ENCODE measurements at regions not wholly inside any gene's neighbourhood (a gene's known extent, or its start where the extent isn't known, plus 50 kb on each side); places are given as distances from the start of the nearest gene placed in this dataset.

GRCh38 chr6:87820343-87820984, 118.4 kb upstream of the AKIRIN2 start:
- no peak for DNase-seq (ENCODE audit: extremely low read depth, low read depth)

- no peak for DNase-seq (ENCODE audit: extremely low read depth, low read depth)
Measured at GRCh38 chr6:87817183-87817582, 115.2 kb upstream of the AKIRIN2 start.

- DNase-seq (ENCODE audit: extremely low read depth, low read depth): no peak
Measured at GRCh38 chr6:87815449-87815848, 113.4 kb upstream of the AKIRIN2 start.

GRCh38 chr6:87808005-87808757, 106.1 kb upstream of the AKIRIN2 start:
- DNase-seq (ENCODE audit: extremely low read depth, low read depth): no peak

GRCh38 chr6:87807475-87807874, 105.4 kb upstream of the AKIRIN2 start:
- no peak for DNase-seq (ENCODE audit: extremely low read depth, low read depth)

- no peak for DNase-seq (ENCODE audit: extremely low read depth, low read depth)
Measured at GRCh38 chr6:87806635-87807034, 104.6 kb upstream of the AKIRIN2 start.

GRCh38 chr6:87806099-87806498, 104.1 kb upstream of the AKIRIN2 start:
- no peak for DNase-seq (ENCODE audit: extremely low read depth, low read depth)

- no peak for DNase-seq (ENCODE audit: extremely low read depth, low read depth)
Measured at GRCh38 chr6:87803791-87804190, 101.8 kb upstream of the AKIRIN2 start.

- no peak for DNase-seq (ENCODE audit: extremely low read depth, low read depth)
Measured at GRCh38 chr6:87799651-87800050, 97.6 kb upstream of the AKIRIN2 start.

GRCh38 chr6:87798393-87799278, 96.6 kb upstream of the AKIRIN2 start:
- DNase-seq (ENCODE audit: extremely low read depth, low read depth): no peak

GRCh38 chr6:87794922-87795885, 93.2 kb upstream of the AKIRIN2 start:
- DNase-seq (ENCODE audit: extremely low read depth, low read depth): peak; percentile 4

- no peak for DNase-seq (ENCODE audit: extremely low read depth, low read depth)
Measured at GRCh38 chr6:87793315-87793714, 91.3 kb upstream of the AKIRIN2 start.

- no peak for DNase-seq (ENCODE audit: extremely low read depth, low read depth)
Measured at GRCh38 chr6:87791982-87792381, 89.9 kb upstream of the AKIRIN2 start.

- DNase-seq (ENCODE audit: extremely low read depth, low read depth): no peak
Measured at GRCh38 chr6:87791485-87791884, 89.5 kb upstream of the AKIRIN2 start.

GRCh38 chr6:87791029-87791428, 89.0 kb upstream of the AKIRIN2 start:
- DNase-seq (ENCODE audit: extremely low read depth, low read depth): no peak

- DNase-seq (ENCODE audit: extremely low read depth, low read depth): peak; percentile 7
Measured at GRCh38 chr6:87789900-87790290, 87.9 kb upstream of the AKIRIN2 start.

- DNase-seq (ENCODE audit: extremely low read depth, low read depth): peak; percentile 75
Measured at GRCh38 chr6:87789198-87789899, 87.3 kb upstream of the AKIRIN2 start.

GRCh38 chr6:87788141-87788540, 86.1 kb upstream of the AKIRIN2 start:
- no peak for DNase-seq (ENCODE audit: extremely low read depth, low read depth)

- no peak for DNase-seq (ENCODE audit: extremely low read depth, low read depth)
Measured at GRCh38 chr6:87785229-87785862, 83.3 kb upstream of the AKIRIN2 start.

Data from NCI-H460 (cell line).